ENCODE measurements at regions not wholly inside any gene's neighbourhood (a gene's known extent, or its start where the extent isn't known, plus 50 kb on each side); places are given as distances from the start of the nearest gene placed in this dataset.

- BruUV-seq (replicated peaks) = no TSS peak
- Histone ChIP-seq H3K4me1 (ENCODE audit: insufficient read depth, low read length) (no peaks in the 10 kb centered on the region), H3K9ac (ENCODE audit: low read length) (no peak overlapping the region), H3K79me2 (ENCODE audit: low read length) (no peaks in the 10 kb centered on the region), H3K4me2 (ENCODE audit: low read length) (no peak overlapping the region), H3K27ac (ENCODE audit: low read length) (no peak overlapping the region), H3K9me2 (replicated peaks; ENCODE audit: low read length) (no peaks in the 10 kb centered on the region), H3K9me3 (ENCODE audit: low read length) (no peaks in the 10 kb centered on the region), H3K36me3 (ENCODE audit: low read depth, low read length) (no peaks in the 10 kb centered on the region), H3F3A (ENCODE audit: low read length, unreplicated experiment) (no peaks in the 10 kb centered on the region), H4K20me1 (ENCODE audit: low read length) (no peaks in the 10 kb centered on the region), H2AFZ (ENCODE audit: low read length) (no peak overlapping the region), H3K4me3 (ENCODE audit: low read length) (no peak overlapping the region), H3K27me3 (ENCODE audit: low read length) (no peaks in the 10 kb centered on the region)
- peak; percentile 25 for DNase-seq
- POLR2A ChIA-PET (ENCODE audit: unreplicated experiment) = no interaction called here
- intact Hi-C loops (cut with micrococcal nuclease) = no loop called here
- TF ChIP-seq EZH2phosphoT487 (IDR thresholded peaks at IDR 0.05; ENCODE audit: borderline replicate concordance, low read length) (no peak), EZH2 (IDR thresholded peaks at IDR 0.05; ENCODE audit: low read length, unreplicated experiment) (no peak), CTCF (conservative IDR thresholded peaks at IDR 0.05; ENCODE audit: low read depth, low read length) (no peak)
- ATAC-seq = no peak
- CTCF ChIA-PET = no interaction called here
Observed at GRCh38 chrX:93932471-93933220, 258.6 kb downstream of the FAM133A start.

GRCh38 chrX:93977641-93978040 lies 303.6 kb downstream of the FAM133A start:
- TF ChIP-seq EZH2 (IDR thresholded peaks at IDR 0.05; ENCODE audit: low read length, unreplicated experiment) (no peak), EZH2phosphoT487 (IDR thresholded peaks at IDR 0.05; ENCODE audit: borderline replicate concordance, low read length) (no peak), CTCF (conservative IDR thresholded peaks at IDR 0.05; ENCODE audit: low read depth, low read length) (no peak)
- ATAC-seq = no peak

More at GRCh38 chrX:93977641-93978040, 303.6 kb downstream of the FAM133A start:
- H3K9me3 ChIP-seq (ENCODE audit: low read length) = no peaks in the 10 kb centered on the region
- DNase-seq = no peak
- H3K4me2 ChIP-seq (ENCODE audit: low read length) = no peak overlapping the region
- H3K4me3 ChIP-seq (ENCODE audit: low read length) = no peak overlapping the region
- ChIA-PET CTCF (no interaction called here), POLR2A (ENCODE audit: unreplicated experiment) (no interaction called here)
- H3K9me2 ChIP-seq (replicated peaks; ENCODE audit: low read length) = no peaks in the 10 kb centered on the region
- H3K9ac ChIP-seq (ENCODE audit: low read length) = no peak overlapping the region
- H3K79me2 ChIP-seq (ENCODE audit: low read length) = no peaks in the 10 kb centered on the region
- H3F3A ChIP-seq (ENCODE audit: low read length, unreplicated experiment) = no peaks in the 10 kb centered on the region
- H3K4me1 ChIP-seq (ENCODE audit: insufficient read depth, low read length) = no peaks in the 10 kb centered on the region
- no peaks in the 10 kb centered on the region for H3K36me3 ChIP-seq (ENCODE audit: low read depth, low read length)
- H2AFZ ChIP-seq (ENCODE audit: low read length) = no peak overlapping the region
- no peaks in the 10 kb centered on the region for H4K20me1 ChIP-seq (ENCODE audit: low read length)
- H3K27me3 ChIP-seq (ENCODE audit: low read length) = no peaks in the 10 kb centered on the region
- intact Hi-C loops (cut with micrococcal nuclease) = no loop called here
- no peak overlapping the region for H3K27ac ChIP-seq (ENCODE audit: low read length)
- BruUV-seq (replicated peaks) = no TSS peak

Measured in PC-3 (cell line).